ENCODE measurements at regions not wholly inside any gene's neighbourhood (a gene's known extent, or its start where the extent isn't known, plus 50 kb on each side); places are given as distances from the start of the nearest gene placed in this dataset.
"Not testable (repeated sequence)": the region's sequence is repeated elsewhere in the genome, so short reads cannot be mapped to it uniquely, and the experiment has no call there.

GRCh38 chr16:88161623-88162275, 210.5 kb downstream of the BANP start:
- H3K27ac Mint-ChIP-seq; intact Hi-C loops (cut with micrococcal nuclease); DNase-seq (ENCODE audit: low spot score); H3K4me1 Mint-ChIP-seq (ENCODE audit: low read depth); H3K4me3 Mint-ChIP-seq (ENCODE audit: low read depth); H3K27me3 Mint-ChIP-seq (ENCODE audit: low read depth); H3K36me3 Mint-ChIP-seq (ENCODE audit: low read depth); H3K9me3 Mint-ChIP-seq: not testable (repeated sequence)

DNA sequence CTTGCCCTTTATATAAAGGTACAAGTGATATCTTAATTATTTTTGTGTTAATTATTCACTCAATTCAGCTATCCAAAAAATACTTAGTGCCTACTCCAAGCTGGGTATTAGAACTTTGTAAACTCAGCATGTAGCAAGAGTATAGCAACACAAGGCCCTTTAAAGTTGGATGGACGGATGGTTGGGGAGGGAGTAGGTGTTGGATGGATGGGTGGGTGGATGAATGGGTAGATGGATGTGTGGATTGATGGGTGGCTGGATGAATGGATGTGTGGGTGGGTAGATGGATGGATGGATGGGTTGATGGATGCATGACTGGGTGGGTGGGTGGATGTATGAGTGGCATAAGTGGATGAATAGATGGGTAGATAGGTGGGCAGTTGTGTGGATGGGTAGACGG, 211.5 kb downstream of the BANP start:
- H3K4me1 Mint-ChIP-seq (ENCODE audit: low read depth); H3K4me3 Mint-ChIP-seq (ENCODE audit: low read depth); H3K9me3 Mint-ChIP-seq; intact Hi-C loops (cut with micrococcal nuclease); H3K36me3 Mint-ChIP-seq (ENCODE audit: low read depth); H3K27ac Mint-ChIP-seq; H3K27me3 Mint-ChIP-seq (ENCODE audit: low read depth); DNase-seq (ENCODE audit: low spot score): not testable (repeated sequence)

- DNase-seq (ENCODE audit: low spot score); H3K36me3 Mint-ChIP-seq (ENCODE audit: low read depth); H3K9me3 Mint-ChIP-seq; H3K27ac Mint-ChIP-seq; H3K27me3 Mint-ChIP-seq (ENCODE audit: low read depth); H3K4me3 Mint-ChIP-seq (ENCODE audit: low read depth); H3K4me1 Mint-ChIP-seq (ENCODE audit: low read depth); intact Hi-C loops (cut with micrococcal nuclease): not testable (repeated sequence)
Measured at GRCh38 chr16:88164196-88165039, 213.2 kb downstream of the BANP start.

DNA sequence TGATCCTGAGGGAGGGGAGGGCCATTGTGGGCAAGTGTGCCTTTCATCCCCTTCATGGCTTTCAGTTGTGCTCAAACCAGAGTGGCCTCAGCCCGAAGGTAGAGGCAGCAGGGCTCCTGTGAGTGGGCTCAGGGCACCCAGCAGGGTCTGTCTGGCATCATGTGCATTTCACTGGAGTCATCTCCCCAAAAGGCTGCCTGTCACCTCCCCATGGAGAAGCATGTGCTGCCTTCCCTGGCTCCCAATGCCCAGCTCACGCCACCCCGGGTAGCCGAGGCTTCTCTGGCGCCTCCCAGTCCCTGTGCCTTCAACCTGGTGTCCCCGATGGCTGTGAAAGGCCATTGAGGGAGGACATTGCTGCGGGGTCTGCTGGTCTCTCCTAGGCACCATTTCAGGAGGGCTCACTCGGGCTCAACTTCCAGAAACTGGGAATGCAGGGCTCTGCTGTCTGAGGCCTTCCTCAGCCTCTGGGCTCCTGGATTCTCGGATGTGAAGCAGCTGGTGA, 213.9 kb downstream of the BANP start:
- intact Hi-C loops (cut with micrococcal nuclease); H3K27ac Mint-ChIP-seq; H3K36me3 Mint-ChIP-seq (ENCODE audit: low read depth); H3K4me3 Mint-ChIP-seq (ENCODE audit: low read depth); H3K27me3 Mint-ChIP-seq (ENCODE audit: low read depth); DNase-seq (ENCODE audit: low spot score); H3K9me3 Mint-ChIP-seq; H3K4me1 Mint-ChIP-seq (ENCODE audit: low read depth): not testable (repeated sequence)

- H3K27ac Mint-ChIP-seq; H3K9me3 Mint-ChIP-seq; H3K4me3 Mint-ChIP-seq (ENCODE audit: low read depth); DNase-seq (ENCODE audit: low spot score); H3K36me3 Mint-ChIP-seq (ENCODE audit: low read depth); intact Hi-C loops (cut with micrococcal nuclease); H3K27me3 Mint-ChIP-seq (ENCODE audit: low read depth); H3K4me1 Mint-ChIP-seq (ENCODE audit: low read depth): not testable (repeated sequence)
Measured at GRCh38 chr16:88165683-88166082, 214.4 kb downstream of the BANP start.

- H3K27me3 Mint-ChIP-seq (ENCODE audit: low read depth); H3K27ac Mint-ChIP-seq; H3K9me3 Mint-ChIP-seq; H3K4me3 Mint-ChIP-seq (ENCODE audit: low read depth); intact Hi-C loops (cut with micrococcal nuclease); H3K4me1 Mint-ChIP-seq (ENCODE audit: low read depth); DNase-seq (ENCODE audit: low spot score); H3K36me3 Mint-ChIP-seq (ENCODE audit: low read depth): not testable (repeated sequence)
Measured at GRCh38 chr16:88166209-88166773, 215.1 kb downstream of the BANP start.

DNA sequence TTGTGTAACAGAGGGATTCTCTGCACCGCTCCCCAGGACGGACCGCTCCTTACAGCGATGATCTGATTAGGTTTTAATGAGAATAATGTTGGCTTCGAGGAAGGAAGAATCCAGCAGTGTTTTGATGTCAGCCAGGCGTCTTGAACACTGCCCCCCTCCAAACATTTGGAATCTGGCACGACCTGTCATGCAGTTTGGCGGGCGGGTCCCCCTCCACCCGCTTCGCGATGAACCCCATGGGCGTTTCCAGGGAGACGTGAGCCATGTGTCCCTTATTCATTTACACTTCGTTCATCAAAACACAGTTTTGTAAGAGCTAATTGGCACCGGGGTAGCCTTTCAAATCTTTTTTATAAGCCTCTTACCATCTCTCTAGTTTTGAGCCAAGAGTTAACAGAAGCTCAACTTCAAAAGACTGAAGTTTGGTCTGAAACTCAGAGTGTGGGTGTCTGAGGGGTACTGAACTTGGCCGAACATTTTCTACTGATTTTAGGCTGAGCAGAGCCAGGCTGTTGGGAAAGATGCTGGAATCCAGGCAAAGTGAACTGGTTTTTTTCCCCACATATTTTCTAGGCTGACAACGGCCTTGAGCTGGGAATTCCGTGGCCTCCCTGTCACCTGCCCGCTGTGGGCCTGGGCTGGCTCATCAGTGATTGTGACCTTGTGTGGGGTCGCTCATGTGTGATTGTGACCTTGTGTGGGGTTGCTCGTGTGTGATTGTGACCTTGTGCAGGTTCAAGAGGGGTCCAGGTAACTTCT, 214.8 kb upstream of the ZNF469 start:
- DNase-seq (ENCODE audit: low spot score); H3K9me3 Mint-ChIP-seq; H3K4me3 Mint-ChIP-seq (ENCODE audit: low read depth); intact Hi-C loops (cut with micrococcal nuclease); H3K27ac Mint-ChIP-seq; H3K36me3 Mint-ChIP-seq (ENCODE audit: low read depth); H3K4me1 Mint-ChIP-seq (ENCODE audit: low read depth): not testable (repeated sequence)
- H3K27me3 Mint-ChIP-seq (ENCODE audit: low read depth): peaks cover 20% of the 10 kb centered on the region

- H3K36me3 Mint-ChIP-seq (ENCODE audit: low read depth); H3K4me3 Mint-ChIP-seq (ENCODE audit: low read depth); H3K9me3 Mint-ChIP-seq; H3K27ac Mint-ChIP-seq; H3K4me1 Mint-ChIP-seq (ENCODE audit: low read depth); DNase-seq (ENCODE audit: low spot score); intact Hi-C loops (cut with micrococcal nuclease): not testable (repeated sequence)
- peaks cover 20% of the 10 kb centered on the region for H3K27me3 Mint-ChIP-seq (ENCODE audit: low read depth)
Measured at GRCh38 chr16:88168557-88168949, 214.2 kb upstream of the ZNF469 start.

DNA sequence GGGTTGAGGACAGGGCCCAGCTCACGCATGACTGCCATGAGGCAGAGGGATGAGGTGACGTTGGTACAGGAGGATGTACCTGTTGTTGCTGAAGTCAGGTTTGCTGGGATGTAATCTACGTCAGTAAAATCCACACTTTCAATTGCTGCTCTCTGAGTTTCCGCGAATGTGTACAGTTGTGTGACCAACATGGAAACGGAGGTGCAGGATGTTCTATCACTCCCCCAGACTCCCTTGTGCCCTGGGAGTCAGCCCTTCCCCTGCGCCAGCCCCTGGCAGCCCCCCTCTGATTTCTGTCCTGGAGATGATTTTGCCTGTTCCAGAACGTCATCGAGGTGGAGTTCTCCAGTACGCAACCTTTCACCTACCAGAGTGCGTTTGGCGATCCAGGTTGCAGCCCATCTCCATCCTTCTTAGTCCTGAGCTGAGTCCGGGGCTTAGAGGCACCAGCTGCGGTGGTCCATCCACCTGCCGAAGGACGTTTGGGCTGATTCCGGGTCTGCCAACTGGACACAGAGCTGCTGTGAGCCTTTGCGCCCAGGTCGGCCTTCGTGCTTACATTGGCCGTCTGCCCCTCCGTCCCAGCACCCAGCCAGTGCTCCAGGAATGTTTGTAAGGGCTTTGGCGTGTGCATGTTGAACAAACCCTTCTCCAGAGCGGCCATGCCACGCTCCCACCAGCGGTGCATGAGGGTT, 213.5 kb upstream of the ZNF469 start:
- intact Hi-C loops (cut with micrococcal nuclease); H3K27ac Mint-ChIP-seq; DNase-seq (ENCODE audit: low spot score); H3K4me3 Mint-ChIP-seq (ENCODE audit: low read depth); H3K9me3 Mint-ChIP-seq; H3K4me1 Mint-ChIP-seq (ENCODE audit: low read depth); H3K36me3 Mint-ChIP-seq (ENCODE audit: low read depth): not testable (repeated sequence)
- H3K27me3 Mint-ChIP-seq (ENCODE audit: low read depth): peaks cover 22% of the 10 kb centered on the region

GRCh38 chr16:88169831-88170165, 213.0 kb upstream of the ZNF469 start:
- intact Hi-C loops (cut with micrococcal nuclease); H3K4me1 Mint-ChIP-seq (ENCODE audit: low read depth); H3K27ac Mint-ChIP-seq; H3K9me3 Mint-ChIP-seq; DNase-seq (ENCODE audit: low spot score); H3K36me3 Mint-ChIP-seq (ENCODE audit: low read depth); H3K4me3 Mint-ChIP-seq (ENCODE audit: low read depth): not testable (repeated sequence)
- peaks cover 22% of the 10 kb centered on the region for H3K27me3 Mint-ChIP-seq (ENCODE audit: low read depth)

DNA sequence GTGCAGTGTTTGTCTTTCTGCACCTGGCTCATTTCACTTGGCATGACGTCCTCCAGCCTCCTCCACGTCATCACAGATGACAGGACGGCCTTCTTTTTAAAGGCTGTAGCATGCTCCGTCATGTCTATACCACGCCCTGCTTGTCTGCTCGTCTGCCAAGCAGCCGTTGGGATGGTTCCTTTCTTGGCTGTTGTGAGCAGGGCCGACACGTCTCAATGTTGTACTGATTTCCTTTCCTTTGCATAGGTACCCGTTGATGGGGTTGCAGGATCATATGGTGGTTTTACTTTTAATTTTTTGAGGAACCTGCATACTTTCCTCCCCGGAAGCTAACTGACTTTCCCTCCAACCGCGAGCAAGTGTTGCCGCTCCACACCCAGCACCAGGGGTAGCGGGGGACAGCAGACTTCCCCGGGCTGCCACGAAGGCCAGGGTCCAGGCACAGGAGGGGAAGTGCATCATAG, 212.2 kb upstream of the ZNF469 start:
- Mint-ChIP-seq H3K4me1 (ENCODE audit: low read depth) (peaks cover 2% of the 10 kb centered on the region), H3K27me3 (ENCODE audit: low read depth) (peaks cover 22% of the 10 kb centered on the region), H3K27ac (no peak overlapping the region), H3K9me3 (no peaks in the 10 kb centered on the region), H3K4me3 (ENCODE audit: low read depth) (no peak overlapping the region), H3K36me3 (ENCODE audit: low read depth) (no peaks in the 10 kb centered on the region)
- intact Hi-C loops (cut with micrococcal nuclease): no loop called here
- no peak for DNase-seq (ENCODE audit: low spot score)

- DNase-seq (ENCODE audit: low spot score); H3K27ac Mint-ChIP-seq; H3K36me3 Mint-ChIP-seq (ENCODE audit: low read depth); H3K9me3 Mint-ChIP-seq; H3K4me1 Mint-ChIP-seq (ENCODE audit: low read depth); intact Hi-C loops (cut with micrococcal nuclease); H3K4me3 Mint-ChIP-seq (ENCODE audit: low read depth): not testable (repeated sequence)
- H3K27me3 Mint-ChIP-seq (ENCODE audit: low read depth): peaks cover 22% of the 10 kb centered on the region
Measured at GRCh38 chr16:88171126-88171525, 211.6 kb upstream of the ZNF469 start.
